HS-27A (cell line): ENCODE measurements at regions not wholly inside any gene's neighbourhood (a gene's known extent, or its start where the extent isn't known, plus 50 kb on each side); places are given as distances from the start of the nearest gene placed in this dataset.
"Not testable (repeated sequence)": the region's sequence is repeated elsewhere in the genome, so short reads cannot be mapped to it uniquely, and the experiment has no call there.

Source experiments
- DNase-seq: peaks from one replicate; pipeline ENCODE4 v3.0.0-alpha.2; 2012; ENCODE audit warnings: low read depth, missing footprints

DNA sequence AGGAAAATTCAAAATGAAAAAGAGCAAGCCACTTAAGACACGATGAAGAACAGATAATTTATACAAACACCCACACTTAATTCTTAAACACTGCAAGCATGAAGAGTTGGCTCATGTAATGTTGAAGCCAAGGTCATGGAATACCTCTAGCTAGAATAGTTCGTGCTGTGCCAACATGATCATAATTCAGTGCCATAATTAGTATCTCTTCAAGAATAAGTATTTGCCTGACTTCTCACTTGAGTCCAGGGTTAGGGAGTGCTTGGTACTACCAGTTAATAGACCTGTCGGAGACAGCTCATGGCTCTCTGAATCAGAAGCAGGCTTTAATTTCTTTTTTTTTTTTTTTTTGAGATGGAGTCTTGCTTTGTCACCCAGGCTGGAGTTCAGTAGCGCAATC is 206.3 kb downstream of the UNC5CL start:
- no peak for DNase-seq

- DNase-seq = no peak
These were observed 207.6 kb downstream of the UNC5CL start for GRCh38 chr6:40831381-40831780.

DNA sequence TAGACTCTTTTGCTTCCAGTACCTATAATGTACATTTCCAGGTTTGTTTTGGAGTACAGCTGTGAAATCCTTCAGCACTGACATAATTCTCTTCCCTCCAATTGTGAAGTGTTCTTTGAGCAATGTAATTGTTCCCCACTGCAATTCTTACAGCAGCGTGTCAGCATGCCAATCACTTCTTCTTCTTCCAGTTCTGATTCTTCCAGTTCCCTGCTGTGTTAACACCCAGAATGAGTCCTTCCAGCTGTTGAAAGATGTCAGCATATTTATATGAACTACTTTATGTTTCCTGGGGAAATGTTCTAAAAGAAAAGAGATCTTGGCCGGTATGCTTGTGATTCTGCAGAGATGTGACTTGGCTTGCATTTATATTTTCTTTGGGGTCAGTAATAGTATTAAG is 213.9 kb downstream of the UNC5CL start:
- DNase-seq = no peak

DNA sequence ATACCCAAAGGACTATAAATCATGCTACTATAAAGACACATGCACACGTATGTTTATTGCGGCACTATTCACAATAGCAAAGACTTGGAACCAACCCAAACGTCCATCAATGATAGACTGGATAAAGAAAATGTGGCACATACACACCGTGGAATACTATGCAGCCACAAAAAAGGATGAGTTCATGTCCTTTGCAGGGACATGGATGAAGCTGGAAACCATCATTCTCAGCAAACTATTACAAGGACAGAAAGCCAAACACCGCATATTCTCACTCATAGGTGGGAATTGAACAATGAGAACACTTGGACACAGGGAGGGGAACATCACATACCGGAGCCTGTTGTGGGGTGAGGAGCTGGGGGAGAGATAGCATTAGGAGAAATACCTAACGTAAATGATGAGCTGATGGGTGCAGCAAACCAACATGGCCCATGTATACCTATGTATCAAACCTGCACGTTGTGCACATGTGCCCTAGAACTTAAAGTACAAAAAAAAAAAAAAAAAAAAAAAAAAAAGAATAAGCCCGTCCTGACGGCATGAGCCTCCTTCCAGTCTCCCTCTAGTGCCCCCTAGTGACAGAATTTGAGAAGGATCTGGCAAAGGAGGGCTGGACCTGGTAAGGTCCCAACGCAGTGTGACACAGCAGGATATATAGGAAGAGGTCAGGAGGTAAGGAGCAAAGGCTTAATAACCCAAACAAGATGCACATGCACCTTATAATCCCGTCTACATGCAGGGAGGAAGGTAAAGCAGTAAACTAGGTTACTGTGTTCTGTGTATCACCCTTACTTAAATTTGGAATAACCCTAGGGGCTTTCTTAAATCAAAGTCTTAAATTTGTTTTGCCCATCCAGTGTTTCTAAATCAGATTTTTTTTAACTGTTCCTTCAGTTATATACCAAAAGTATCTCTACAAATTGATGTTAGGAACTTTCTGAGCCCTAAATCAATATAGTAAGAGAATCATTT is 214.8 kb downstream of the UNC5CL start:
- DNase-seq = not testable (repeated sequence)

DNA sequence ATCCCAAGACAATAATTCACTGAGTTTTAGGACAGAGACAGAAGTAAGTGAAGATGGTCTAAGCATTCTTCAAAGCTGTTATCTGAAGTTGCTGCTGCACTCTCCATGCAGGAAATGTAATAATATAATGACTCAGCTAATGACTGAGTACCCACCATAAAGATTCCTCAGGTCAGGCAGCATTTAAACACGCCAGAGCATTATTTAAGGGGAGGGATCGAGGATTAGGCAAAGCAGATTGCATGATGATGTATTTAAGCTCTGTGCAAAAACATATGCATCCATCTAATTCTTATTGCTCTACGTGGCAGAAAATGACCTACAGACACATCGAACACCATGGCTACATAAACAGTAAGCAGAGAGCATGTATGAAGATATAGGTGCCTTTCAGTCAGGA is 216.4 kb downstream of the UNC5CL start:
- no peak for DNase-seq

DNA sequence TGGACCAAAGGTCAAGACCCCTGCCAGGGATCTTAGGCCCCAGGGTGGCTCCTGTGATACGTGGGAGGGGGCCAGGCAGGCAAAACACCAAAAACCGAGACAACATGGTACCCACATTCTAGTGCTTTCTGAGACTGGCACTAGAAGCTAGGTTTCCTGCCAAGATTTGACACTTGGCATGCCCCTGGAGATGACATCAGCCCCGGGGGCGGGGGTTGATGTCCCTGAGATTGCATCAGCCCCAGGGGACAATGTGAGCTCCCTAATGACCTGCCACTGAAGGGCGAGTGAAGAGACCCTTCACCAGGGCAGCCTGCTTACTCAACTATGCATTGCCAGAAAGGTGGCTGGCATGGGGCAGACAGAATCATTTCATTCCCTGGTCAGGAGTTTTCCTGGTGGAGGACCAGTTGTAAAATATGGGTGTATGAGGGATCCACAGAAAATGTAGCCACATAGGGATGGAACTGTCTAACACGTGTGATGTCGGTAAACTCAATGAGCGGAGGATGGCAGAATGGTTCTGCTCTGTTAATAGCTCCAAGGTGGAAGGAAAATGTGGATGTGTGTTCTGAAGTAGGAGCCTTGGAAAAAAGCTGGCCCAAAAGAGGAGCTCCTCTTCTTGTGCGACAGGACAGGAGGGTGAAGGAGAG is 219.7 kb downstream of the UNC5CL start:
- DNase-seq = no peak

GRCh38 chr6:40817369-40817768 is 221.7 kb downstream of the UNC5CL start:
- DNase-seq = no peak

- no peak for DNase-seq
These were observed 222.4 kb downstream of the UNC5CL start for GRCh38 chr6:40816601-40817000.

DNA sequence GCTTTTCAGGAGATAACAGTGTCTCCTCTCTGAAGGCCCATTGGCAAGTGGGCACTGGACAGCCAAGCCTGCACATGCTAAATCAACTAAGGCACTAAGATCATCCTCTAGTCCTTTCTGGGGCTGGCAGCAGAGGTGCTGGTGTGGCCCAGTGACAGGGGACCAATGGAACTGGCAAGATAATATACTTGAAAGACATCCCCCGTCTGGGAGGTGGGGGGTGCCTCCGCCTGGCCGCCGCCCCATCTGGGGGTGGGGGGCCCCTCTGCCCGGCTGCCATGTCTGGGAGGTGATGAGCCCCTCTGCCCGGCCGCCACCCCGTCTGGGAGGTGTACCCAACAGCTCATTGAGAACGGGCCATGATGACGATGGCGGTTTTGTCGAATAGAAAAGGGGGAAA is 223.3 kb downstream of the UNC5CL start:
- no peak for DNase-seq

DNA sequence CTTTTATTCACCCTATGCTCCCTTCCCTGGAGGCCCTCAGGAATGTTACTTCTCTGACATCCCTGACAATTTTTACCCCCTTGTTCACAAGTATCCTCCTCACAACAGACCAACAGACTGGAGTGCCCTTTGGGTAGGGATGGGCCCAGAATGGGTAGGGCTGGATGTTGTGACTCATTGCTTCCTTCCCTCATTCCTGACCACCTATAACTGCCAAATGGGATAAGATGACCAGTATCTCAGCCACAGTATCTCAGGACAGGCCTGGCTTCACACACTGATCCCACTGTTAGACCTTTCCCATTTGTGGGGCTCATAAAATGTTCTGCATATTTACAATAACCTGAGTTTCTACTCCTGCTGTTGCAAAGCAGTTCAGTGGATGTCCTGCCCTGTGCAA is 223.0 kb upstream of the LRFN2 start:
- no peak for DNase-seq

- no peak for DNase-seq
These were observed 222.5 kb upstream of the LRFN2 start for GRCh38 chr6:40809627-40810026.

- no peak for DNase-seq
These were observed 220.3 kb upstream of the LRFN2 start for GRCh38 chr6:40807484-40807883.

DNA sequence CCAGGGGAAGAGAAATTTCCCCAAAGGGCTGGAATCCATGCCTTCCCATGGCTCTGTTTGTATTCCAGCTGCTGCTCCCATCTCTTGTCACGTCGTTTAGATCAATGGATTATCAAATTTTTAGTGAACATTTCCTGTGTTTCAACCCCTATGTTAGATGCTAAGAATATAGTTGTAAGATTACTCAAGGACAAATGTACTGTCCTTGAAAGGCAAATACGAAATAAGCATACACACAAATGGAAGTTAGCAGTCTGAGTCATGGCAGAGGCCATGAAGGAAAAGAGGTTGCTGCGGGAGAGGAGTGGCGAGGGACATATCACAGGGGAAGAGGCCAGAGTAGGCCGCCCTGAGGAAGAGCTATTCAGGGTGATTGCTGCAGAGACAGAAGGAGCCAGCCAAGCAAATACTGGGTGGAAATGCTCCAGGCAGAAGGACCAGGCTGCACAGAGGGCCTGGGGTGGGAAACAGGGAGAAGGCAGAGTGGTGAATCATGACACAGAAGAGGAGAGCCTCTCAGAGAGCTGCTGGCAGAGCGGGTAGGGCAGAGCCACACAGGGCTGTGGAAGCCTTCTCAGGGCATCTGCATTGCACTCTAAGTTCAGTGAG is 219.2 kb upstream of the LRFN2 start:
- no peak for DNase-seq

DNA sequence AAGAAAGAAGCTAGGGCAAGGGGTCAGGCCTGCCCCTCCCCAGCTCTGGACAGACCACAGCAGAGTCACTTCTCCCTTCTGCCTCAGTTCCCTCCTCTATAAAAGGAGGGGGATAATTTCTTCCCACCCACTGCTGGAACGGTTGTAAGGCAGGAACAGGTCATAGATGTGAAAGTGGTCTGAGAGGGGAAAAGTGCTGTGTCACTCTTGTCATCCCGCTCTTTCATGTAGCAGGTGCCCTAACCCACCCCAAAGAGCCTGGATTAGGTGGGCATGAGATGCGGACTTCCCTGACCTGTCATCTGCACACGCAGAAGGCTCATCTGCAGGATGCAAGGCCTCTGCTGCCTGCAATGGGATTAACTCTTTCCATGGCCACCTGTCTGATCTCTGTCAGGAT is 218.2 kb upstream of the LRFN2 start:
- no peak for DNase-seq

DNA sequence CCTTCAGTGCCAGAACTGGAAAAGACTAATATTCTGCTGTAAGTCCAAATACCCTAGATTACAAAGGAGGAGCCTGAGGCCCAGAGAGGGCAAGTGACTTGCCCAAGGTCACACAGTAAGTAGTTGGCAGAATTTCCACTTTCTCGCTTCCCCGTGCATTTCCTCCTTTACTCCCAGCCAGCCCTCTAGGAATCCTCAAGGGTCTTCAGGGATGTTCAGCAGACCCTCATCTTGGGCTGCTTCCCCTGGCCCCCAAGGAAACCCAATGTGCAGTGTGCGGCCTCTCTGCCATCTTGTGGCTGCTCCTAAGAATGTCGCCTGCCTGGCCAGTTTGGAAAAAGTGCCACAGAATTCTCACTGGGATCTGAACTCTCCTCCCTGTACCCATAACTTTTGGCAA is 217.7 kb upstream of the LRFN2 start:
- no peak for DNase-seq

GRCh38 chr6:40803897-40804702 is 216.9 kb upstream of the LRFN2 start:
- no peak for DNase-seq

- DNase-seq = no peak
These were observed 215.3 kb upstream of the LRFN2 start for GRCh38 chr6:40802481-40802880.

DNA sequence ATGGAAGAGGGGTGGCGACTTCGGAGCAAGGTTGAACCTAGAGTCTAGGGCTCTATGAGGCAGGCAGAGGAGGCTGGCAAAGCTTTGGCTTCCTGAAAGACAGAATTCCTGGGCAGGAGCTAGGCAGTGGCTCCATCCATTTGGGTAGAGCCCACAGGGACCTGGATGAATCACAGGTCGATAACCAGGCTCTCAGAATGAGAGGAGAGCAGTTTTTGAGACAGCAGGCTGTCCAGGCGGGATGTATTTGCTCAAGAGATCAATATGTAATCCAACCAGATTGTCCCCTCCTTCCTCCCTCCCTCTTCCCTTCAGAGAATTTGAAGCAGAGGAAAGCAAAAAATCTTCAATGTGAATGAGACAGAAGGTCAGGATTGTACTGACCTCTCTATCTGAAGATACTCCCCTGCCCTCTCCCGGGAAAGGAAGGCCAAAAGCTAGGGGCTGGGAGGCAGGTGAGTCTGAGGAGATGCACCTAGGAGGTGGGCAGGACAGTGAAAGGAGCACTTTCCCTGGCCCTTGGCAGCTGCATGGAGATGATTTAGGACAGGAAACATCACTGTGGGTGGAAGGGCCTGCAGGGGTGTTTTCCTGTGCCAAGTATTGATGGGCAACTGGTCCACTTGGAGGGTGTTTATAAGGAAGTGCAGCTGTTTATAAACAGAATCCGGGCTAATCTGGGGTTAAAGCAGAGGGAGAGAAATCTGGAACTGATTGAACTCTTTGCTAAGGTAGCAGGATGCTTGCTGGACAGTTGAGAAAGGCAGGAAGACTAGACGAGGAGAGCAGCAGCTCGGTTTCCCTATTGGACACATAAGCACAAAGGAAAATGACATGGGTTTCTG is 212.4 kb upstream of the LRFN2 start:
- DNase-seq = no peak

- DNase-seq = no peak
These were observed 211.1 kb upstream of the LRFN2 start for GRCh38 chr6:40798069-40798770.
